CD4-positive, alpha-beta T cell treated with Interleukin-6 for 4 hours (primary cell): ENCODE measurements at regions not wholly inside any gene's neighbourhood (a gene's known extent, or its start where the extent isn't known, plus 50 kb on each side); places are given as distances from the start of the nearest gene placed in this dataset.

ENCODE experiments used
- DNase-seq: peaks from one replicate; pipeline ENCODE4 v3.0.0-alpha.2; 2020; ENCODE audit warnings: mixed read lengths

DNA sequence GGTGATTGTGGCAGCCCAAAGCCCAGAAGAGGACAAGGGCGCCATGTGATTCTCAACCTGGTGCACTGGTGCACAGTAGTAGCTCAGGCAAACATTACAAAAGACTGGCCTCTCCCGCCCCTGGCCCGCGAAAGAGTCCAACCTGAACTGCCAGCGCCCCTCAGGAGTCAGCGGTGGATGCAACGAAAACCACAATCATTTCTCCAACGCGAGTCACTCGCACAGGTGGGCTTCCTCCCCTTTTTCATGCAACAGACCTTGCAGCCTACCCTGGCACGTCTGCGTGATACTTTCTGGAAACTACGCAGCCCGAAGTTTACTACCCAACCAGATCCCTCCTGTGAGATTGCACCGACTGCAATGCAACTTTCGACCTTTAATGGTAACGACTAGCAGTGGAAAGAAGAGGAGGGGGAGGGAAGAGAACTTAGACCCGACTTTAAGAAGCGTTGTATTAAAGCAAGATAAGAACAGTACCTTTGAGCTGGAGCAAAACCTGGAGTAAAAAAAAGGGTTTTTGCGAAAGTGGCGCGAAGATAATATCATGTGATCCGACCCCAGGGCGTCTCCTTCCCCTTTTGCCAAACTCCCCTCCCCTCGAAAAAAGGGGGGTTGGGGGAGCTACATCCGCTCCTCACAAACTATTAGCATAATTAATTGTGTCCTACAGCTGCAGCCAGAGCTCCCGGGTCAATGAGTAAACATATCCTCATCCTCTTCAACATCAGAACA, 63.3 kb upstream of the CCDC160 start:
- no peak for DNase-seq

DNA sequence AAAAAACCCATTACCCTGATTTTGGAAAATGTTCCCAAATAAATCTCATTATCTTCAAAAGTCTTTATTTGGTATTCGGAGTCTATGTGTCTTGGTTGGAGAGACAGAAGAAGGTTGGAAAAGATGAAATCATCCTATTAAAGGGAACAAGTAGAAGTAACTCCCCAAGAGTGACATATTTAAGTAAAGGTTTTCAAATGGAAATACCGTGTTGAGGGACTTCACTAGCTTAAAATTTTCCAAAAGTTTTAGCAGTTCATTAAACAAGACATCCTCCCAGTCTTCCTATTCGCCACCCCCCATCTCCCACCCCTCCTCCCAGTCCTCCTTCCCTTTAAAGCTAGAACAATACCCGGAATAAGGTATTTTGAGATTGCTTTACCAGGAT, 62.7 kb upstream of the CCDC160 start:
- no peak for DNase-seq

DNA sequence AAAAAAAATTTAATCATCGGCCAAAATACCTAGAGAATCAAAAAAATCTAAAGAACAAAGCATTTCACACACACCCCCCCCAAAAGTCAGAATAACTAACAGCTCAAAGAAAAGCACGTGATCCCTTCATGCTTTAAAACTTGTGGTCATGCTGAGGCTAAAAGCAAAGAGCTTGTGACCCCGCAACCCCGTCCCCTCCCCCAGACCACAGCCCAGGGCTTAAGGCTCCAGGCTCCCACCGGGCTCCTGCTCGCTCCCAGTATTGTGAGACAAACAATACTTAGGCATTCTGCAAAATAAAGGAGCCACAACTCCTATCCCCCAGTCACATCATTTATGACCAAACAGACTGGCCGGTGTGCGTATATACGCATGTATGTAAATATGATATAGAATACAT, 62.1 kb upstream of the CCDC160 start:
- DNase-seq = no peak

DNA sequence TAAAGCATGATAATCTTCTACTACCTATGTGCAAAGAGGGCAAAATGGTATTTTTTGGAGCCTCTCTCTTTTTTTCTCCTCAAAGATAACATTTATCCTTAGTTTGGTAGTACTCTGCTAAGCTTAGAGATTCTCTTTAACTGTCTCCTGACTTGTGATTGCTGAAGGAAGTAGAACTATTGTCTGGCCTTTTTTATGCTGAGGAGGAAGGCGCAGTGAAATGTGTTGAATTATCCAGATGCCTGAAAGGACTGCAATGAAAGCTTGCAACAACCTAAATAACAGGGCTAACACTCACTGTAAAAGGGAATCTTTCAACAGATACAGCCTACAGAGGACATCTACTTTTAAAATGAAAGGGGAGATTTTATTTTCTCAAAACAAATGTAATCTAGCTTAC, 59.5 kb upstream of the CCDC160 start:
- no peak for DNase-seq

DNA sequence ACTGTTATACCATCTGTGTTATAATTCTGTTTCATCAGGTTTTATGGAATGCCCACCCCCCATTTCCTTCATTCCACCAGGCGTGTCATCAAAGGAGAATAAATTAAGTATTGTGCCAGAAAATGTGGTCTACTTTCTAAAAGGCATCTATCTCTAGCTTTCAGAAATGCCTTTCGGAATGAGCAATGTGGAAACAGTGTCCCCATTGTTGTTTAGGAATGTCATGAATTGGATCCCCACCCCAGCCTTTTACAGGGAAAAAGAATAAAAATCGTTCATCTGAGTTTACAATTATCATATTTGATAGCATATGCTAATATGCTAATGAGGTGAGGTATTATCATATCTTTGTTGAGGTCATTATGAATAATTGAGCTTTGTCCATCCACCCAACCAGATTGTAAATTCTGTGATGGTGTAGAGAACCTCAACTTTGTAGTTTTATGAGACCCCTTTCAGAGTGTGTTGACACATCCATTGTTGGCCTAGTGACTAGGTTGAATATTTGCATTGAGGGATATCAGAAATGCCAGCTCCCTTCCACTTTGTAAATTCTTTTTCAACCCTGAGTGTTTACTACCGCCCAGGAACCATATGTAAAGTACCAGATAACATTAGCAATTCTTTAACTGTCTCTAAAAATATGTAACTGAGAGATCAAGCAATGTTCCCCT, 56.2 kb upstream of the CCDC160 start:
- no peak for DNase-seq

DNA sequence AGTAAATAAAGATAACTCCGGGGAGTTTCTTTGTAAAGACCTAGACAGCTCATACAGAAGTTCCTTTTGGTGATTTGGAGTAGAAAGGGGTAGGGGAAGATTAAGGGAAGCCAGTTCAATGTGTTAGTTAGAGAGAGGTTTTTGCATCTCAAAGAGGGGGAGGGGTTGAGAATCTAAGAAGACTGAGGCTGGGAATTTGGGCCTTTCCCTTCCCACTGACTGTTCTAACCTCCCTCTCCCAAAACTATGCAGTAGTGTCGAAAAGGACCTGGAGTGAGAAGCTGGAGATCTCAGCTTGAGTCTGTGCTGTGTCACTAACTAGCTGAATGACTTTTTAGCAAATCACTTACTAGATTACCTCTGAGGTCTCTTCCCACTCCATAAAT, 55.7 kb upstream of the CCDC160 start:
- no peak for DNase-seq

DNA sequence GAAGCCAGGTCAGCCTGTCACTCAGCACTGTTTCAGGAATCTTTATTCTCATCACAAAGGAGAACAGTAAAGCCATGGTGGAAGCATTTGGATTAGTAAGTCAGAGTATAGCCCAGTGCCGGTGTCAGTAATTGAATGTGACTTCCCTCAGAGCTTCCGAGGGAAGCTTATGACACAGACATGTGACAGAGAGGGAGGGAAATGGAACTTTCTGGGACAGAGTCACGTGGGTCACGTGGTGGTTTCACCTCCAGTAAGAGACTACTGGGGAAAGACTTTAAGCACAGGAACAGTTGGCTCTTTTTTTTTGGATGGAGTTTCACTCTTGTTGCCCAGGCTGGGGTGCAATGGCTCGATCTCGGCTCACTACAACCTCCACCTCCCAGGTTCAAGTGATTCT, 53.3 kb upstream of the CCDC160 start:
- no peak for DNase-seq

DNA sequence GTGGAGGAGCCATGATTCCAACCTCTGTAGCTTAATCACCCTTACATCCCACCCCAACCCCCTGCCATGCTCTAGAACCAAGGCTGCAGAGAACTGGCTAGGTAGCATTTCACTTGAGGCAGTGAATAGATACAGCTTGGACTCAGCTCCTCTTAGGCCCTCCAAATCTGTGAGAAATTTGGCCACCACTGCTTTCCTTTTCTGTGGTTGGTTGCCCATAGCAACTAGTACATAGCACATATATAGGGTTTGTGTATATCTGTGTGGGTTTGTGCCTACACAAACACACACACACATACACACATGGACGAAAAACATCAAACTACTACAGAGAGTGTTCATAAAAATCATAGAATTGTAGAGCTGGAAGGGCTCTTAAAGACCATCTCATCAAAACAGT, 52.0 kb upstream of the CCDC160 start:
- DNase-seq = no peak

DNA sequence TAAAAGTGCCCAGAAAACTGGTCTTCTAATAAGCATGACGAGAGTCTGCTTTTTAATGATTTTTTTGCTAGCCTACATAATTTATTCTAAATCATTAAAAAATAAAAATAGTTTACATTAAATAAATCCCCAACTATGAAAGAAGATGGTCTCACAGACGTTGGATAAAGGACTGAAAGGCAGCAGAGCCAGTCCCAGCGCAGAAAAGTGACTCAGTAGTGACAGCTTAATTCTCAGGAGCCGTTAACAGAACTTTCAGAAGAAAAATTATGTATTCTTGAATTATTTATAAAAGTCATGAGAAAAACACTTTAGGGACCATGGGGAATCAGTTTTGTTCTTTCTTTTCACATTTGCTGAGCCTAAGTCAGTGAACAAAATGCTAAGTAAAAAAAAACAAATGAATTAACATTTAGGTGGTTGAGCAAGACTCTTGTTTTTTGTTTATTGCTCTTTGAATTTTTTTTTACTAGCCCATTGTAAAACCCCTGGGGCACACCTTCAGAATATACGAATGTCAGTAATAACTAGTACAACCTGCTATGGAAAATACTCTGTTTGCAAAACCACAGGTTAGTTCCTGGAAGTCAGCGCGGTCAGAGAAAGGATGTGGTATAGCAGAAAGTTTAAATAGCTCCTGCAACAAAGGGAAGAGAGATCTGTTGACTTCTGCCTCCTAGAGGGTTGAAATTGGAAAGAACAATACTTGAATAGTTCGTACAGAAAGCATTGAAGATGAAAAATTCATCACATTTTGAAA, 50.4 kb upstream of the CCDC160 start:
- peak; percentile 59 for DNase-seq
